NCI-H2196 (cell line): ENCODE measurements at regions not wholly inside any gene's neighbourhood (a gene's known extent, or its start where the extent isn't known, plus 50 kb on each side); places are given as distances from the start of the nearest gene placed in this dataset.

ENCODE experiments used
- DNase-seq: peaks from one replicate; lab custom pipeline; 2025; ENCODE audit not compliant: unreplicated experiment; lab: John Stamatoyannopoulos, UW

- DNase-seq = no peak
Measured at GRCh38 chr17:5817475-5818395, 233.4 kb upstream of the NLRP1 start.

- no peak for DNase-seq
Measured at GRCh38 chr17:5819396-5819795, 235.1 kb upstream of the NLRP1 start.

GRCh38 chr17:5819921-5820685 lies 235.8 kb upstream of the NLRP1 start:
- DNase-seq = no peak

- DNase-seq = no peak
Measured at GRCh38 chr17:5820721-5821456, 236.6 kb upstream of the NLRP1 start.

GRCh38 chr17:5821803-5822202 lies 237.5 kb upstream of the NLRP1 start:
- DNase-seq = no peak

GRCh38 chr17:5822281-5823060 lies 238.2 kb upstream of the NLRP1 start:
- DNase-seq = no peak

GRCh38 chr17:5823219-5823618 lies 238.9 kb upstream of the NLRP1 start:
- no peak for DNase-seq

DNA sequence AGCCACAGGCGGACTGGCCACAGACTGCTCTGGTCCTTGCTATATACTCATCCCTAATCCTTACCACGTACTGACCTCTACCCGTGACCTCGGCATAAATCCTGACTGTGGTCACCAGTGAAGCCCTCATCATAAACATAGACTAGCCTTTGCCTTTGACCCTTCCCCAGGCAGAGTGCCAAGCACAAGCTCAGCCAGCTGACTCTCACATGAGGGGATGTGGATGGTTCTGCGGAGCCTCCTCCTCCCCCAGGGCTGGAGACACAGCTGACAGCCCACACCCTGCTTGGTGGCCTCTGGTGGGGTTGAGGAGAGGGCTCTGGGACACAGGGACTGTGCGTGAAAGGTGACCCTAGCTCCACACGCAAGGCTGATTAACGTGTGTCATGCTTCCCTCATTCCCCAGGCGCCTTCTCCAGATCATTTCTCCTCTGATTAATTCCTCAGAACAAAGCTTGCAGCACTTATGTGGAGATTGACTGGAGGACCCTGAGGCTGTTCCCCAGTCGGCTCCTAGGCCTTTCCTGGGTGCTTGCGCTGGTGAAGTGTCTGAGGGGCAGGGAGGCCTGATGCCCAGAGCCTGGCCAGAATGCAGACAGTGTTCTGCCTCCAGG lies 241.5 kb upstream of the NLRP1 start:
- DNase-seq = no peak

- DNase-seq = no peak
Measured at GRCh38 chr17:5826384-5826783, 242.1 kb upstream of the NLRP1 start.

GRCh38 chr17:5830921-5831320 lies 239.3 kb upstream of the WSCD1 start:
- no peak for DNase-seq

- DNase-seq = peak; percentile 5
Measured at GRCh38 chr17:5832886-5833285, 237.3 kb upstream of the WSCD1 start.

- DNase-seq = no peak
Measured at GRCh38 chr17:5837055-5837491, 233.1 kb upstream of the WSCD1 start.

GRCh38 chr17:5838661-5839300 lies 231.4 kb upstream of the WSCD1 start:
- DNase-seq = no peak

- no peak for DNase-seq
Measured at GRCh38 chr17:5840811-5841446, 229.2 kb upstream of the WSCD1 start.

GRCh38 chr17:5841862-5842261 lies 228.3 kb upstream of the WSCD1 start:
- DNase-seq = no peak

GRCh38 chr17:5843366-5844026 lies 226.7 kb upstream of the WSCD1 start:
- DNase-seq = no peak

GRCh38 chr17:5846001-5846400 lies 224.2 kb upstream of the WSCD1 start:
- DNase-seq = no peak

- no peak for DNase-seq
Measured at GRCh38 chr17:5854871-5855554, 215.2 kb upstream of the WSCD1 start.
